ENCODE measurements at regions not wholly inside any gene's neighbourhood (a gene's known extent, or its start where the extent isn't known, plus 50 kb on each side); places are given as distances from the start of the nearest gene placed in this dataset.

DNA sequence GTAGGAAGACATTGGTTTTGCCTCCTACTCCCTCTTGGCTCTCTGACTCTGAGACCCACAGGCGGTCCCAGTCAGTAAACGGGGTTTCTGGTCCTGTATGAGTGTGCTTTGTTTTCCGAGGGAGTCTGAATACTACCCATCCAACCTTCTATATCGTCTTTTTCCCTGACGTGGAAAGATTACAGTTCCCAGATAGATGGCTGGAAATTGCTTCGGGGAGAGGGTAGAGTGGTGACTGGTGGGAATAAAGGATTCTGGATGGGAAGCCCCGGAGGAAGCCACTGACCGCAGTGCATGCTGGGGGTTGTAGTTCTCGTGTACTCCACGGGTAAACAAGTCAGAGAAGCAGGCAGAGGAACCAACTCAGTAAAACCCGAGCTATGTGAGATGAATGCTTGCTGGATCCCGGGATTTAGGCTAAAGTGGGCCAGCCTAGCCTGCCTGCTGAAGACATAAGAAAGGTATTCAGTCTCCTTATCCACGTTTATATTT is 66.2 kb upstream of the IRF2BP2 start:
- TF ChIP-seq, protein P1, sequence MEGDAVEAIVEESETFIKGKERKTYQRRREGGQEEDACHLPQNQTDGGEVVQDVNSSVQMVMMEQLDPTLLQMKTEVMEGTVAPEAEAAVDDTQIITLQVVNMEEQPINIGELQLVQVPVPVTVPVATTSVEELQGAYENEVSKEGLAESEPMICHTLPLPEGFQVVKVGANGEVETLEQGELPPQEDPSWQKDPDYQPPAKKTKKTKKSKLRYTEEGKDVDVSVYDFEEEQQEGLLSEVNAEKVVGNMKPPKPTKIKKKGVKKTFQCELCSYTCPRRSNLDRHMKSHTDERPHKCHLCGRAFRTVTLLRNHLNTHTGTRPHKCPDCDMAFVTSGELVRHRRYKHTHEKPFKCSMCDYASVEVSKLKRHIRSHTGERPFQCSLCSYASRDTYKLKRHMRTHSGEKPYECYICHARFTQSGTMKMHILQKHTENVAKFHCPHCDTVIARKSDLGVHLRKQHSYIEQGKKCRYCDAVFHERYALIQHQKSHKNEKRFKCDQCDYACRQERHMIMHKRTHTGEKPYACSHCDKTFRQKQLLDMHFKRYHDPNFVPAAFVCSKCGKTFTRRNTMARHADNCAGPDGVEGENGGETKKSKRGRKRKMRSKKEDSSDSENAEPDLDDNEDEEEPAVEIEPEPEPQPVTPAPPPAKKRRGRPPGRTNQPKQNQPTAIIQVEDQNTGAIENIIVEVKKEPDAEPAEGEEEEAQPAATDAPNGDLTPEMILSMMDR (IDR thresholded peaks at IDR 0.05) = no peak
- TF ChIP-seq POLR2A (IDR thresholded peaks at IDR 0.05) = no peak
- TF ChIP-seq POLR2AphosphoS5 (IDR thresholded peaks at IDR 0.05) = peak in 1 of 3 donors; percentile 32
- TF ChIP-seq EP300 (IDR thresholded peaks at IDR 0.05; ENCODE audit: low read depth) = no peak

Measured in transverse colon (tissue), 4 donors.